ENCODE measurements at regions not wholly inside any gene's neighbourhood (a gene's known extent, or its start where the extent isn't known, plus 50 kb on each side); places are given as distances from the start of the nearest gene placed in this dataset.

DNA sequence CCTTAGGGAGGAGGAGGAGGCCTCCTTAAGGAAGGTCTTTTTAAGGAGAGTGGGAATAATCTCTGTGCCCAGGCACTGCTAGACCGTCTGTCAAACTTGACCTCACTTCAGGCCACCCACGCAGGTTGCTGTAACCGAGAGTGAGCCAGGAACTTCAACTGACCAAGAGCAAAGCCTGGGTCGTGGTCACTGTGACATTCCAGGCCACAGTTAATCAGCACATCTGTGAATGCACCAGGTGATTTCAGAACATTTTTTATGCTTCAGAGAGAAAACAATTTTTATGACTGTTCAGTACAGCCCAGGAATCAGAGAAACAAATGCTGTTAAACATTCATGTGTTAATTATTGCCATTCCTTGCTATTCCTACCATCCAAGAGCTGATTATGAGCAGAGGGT lies 226.6 kb upstream of the ASIC2 start:
- no peaks in the 10 kb centered on the region for H3K9me3 Mint-ChIP-seq

DNA sequence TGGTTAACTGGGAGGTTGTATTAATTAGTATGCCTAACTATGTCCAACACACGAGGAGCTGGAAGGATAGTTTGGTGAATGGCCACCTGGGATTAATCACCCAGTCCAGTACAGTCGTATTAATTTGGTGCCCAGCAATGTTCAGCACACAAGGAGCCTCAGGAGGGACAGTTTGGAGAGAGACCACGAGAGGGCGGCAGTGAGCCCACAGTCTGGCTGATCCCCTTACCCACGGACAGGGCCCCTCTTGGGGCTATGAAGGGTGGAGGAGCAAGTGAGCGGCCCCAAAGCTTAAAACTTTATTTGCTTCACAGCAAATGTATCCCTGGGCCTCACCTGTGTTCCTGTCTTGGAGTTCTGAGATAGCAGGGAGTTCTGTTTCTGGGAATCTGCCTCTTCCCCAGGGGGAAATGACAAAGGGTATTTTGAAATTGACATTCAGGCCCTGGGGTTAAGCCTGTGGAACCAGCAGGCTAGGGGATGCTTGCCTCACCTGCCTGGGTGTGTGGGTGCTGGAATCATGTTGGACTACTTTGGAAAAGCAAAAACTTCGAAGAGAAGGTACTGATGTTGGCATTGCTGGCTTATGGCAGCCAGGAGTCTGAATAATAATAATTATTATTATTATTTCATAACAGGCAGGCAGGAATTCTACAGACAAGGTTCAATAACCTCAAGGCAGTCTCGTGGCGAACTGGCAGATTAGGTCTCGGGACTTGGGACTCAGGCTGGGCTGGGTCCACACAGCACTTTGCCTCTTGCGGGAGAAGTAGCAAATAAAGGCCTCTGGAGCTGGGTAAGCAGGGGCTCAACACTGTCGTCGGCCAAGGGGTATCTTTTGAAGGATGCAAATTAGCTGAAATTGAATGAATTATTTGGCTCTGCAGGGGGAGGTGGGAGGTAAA lies 227.6 kb upstream of the ASIC2 start:
- H3K4me3 Mint-ChIP-seq, result no peak overlapping the region
- no peak for DNase-seq
- no peaks in the 10 kb centered on the region for H3K36me3 Mint-ChIP-seq
- H3K27ac Mint-ChIP-seq, result no peak overlapping the region
- H3K4me1 Mint-ChIP-seq, result no peaks in the 10 kb centered on the region
- H3K27me3 Mint-ChIP-seq (ENCODE audit: low read depth in 3 of 3), result peaks cover 3 to 18% (median 12%) of the 10 kb centered on the region in 3 donors
- no peaks in the 10 kb centered on the region for H3K9me3 Mint-ChIP-seq

More for the DNA sequence above, 226.6 kb upstream of the ASIC2 start:
- peaks cover 3 to 14% (median 9%) of the 10 kb centered on the region in 3 donors for H3K27me3 Mint-ChIP-seq (ENCODE audit: low read depth in 3 of 3)
- H3K4me3 Mint-ChIP-seq, result no peak overlapping the region
- no peaks in the 10 kb centered on the region for H3K4me1 Mint-ChIP-seq
- H3K36me3 Mint-ChIP-seq, result no peaks in the 10 kb centered on the region
- H3K27ac Mint-ChIP-seq, result no peak overlapping the region
- DNase-seq, result no peak

GRCh38 chr17:33521784-33522183 lies 228.7 kb upstream of the ASIC2 start:
- Mint-ChIP-seq H3K27me3 (ENCODE audit: low read depth in 3 of 3) (peaks cover 1 to 15% (median 12%) of the 10 kb centered on the region in 3 donors), H3K36me3 (no peaks in the 10 kb centered on the region), H3K4me3 (no peak overlapping the region), H3K27ac (no peak overlapping the region), H3K4me1 (no peaks in the 10 kb centered on the region), H3K9me3 (peaks cover 0 to under 1% (median 0%) of the 10 kb centered on the region in 6 donors)
- DNase-seq, result no peak

- Mint-ChIP-seq H3K27ac (no peak overlapping the region), H3K4me3 (no peak overlapping the region), H3K9me3 (peaks cover 0 to 8% (median 4%) of the 10 kb centered on the region in 6 donors), H3K27me3 (ENCODE audit: low read depth in 3 of 3) (peaks cover 1 to 13% (median 12%) of the 10 kb centered on the region in 3 donors), H3K36me3 (no peaks in the 10 kb centered on the region), H3K4me1 (no peaks in the 10 kb centered on the region)
- DNase-seq, result no peak
Measured at GRCh38 chr17:33522623-33523022, 229.5 kb upstream of the ASIC2 start.

DNA sequence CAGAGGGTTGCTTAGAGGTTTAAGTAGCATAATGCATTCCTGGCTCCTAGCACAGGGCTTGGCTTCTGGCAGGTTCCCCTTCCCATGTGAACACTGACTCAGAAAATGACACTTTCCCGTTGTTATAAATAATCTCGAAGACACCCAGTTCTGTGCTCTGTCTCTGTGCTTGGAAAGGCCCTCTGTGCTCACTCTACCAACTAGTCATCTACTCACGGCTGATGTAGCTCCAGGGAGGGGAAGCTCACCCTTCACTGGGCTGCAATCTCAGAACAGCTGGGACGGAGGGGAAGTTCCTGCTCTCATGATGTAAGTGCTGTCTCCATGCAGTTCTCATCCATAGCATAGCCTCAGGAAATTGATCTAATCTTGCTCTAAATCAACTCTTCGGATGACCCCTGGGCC lies 230.5 kb upstream of the ASIC2 start:
- Mint-ChIP-seq H3K4me3 (no peak overlapping the region), H3K9me3 (peaks cover 0 to 11% (median 4%) of the 10 kb centered on the region in 6 donors), H3K36me3 (no peaks in the 10 kb centered on the region), H3K27ac (no peak overlapping the region), H3K4me1 (no peaks in the 10 kb centered on the region), H3K27me3 (ENCODE audit: low read depth in 3 of 3) (peaks cover 1 to 14% (median 13%) of the 10 kb centered on the region in 3 donors)
- no peak for DNase-seq

DNA sequence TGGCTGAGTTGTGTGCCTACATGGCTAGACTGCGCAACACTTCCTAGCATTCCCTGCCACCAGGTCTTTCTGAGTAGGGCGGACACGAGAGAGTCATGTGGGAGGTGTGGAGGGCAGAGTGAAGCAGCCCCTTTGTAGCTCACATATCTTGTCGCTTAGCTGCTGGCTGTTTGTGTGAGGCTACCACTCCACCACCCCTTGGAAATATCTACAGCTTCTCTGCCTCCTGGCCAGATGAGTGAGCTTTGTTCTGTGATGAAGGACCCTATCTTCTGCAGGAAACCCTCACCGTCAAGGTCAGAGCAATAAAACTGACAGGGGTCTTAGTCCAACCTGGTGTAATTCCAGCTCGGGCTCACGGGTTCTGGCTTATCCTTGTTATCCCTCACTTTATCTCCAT lies 232.1 kb upstream of the ASIC2 start:
- Mint-ChIP-seq H3K36me3 (no peaks in the 10 kb centered on the region), H3K27ac (no peak overlapping the region), H3K9me3 (peaks cover 0 to 11% (median 4%) of the 10 kb centered on the region in 6 donors), H3K4me3 (no peak overlapping the region), H3K4me1 (no peaks in the 10 kb centered on the region), H3K27me3 (ENCODE audit: low read depth in 3 of 3) (peaks cover 7 to 14% (median 13%) of the 10 kb centered on the region in 3 donors)
- DNase-seq, result no peak

- H3K27ac Mint-ChIP-seq, result no peak overlapping the region
- DNase-seq, result no peak
- peaks cover 0 to 11% (median 4%) of the 10 kb centered on the region in 6 donors for H3K9me3 Mint-ChIP-seq
- no peaks in the 10 kb centered on the region for H3K4me1 Mint-ChIP-seq
- H3K4me3 Mint-ChIP-seq, result no peak overlapping the region
- H3K36me3 Mint-ChIP-seq, result no peaks in the 10 kb centered on the region
- peaks cover 7 to 14% (median 13%) of the 10 kb centered on the region in 3 donors for H3K27me3 Mint-ChIP-seq (ENCODE audit: low read depth in 3 of 3)
Measured at GRCh38 chr17:33526717-33527116, 233.6 kb upstream of the ASIC2 start.

DNA sequence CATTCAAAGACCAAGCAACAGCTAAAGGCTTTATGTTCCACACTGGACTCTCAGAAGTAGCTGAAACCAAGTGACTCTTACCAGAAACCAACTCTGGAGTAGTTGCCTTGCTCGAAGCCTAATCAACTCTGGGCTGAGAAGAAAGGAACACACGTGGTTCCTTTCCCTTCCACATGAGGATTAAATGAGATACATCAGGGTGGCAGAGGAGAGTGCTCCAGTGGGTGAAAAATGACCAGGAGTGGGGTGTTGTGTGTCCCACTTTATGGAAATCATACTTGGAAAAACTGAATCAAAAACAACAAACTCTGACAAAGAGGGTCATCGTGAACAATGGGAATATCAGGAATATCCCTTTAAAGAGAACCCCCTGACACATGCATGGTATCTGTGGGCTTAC lies 234.2 kb upstream of the ASIC2 start:
- Mint-ChIP-seq H3K27ac (no peak overlapping the region), H3K36me3 (no peaks in the 10 kb centered on the region), H3K27me3 (ENCODE audit: low read depth in 3 of 3) (peaks cover 7 to 14% (median 13%) of the 10 kb centered on the region in 3 donors), H3K9me3 (peaks cover 0 to 11% (median 4%) of the 10 kb centered on the region in 6 donors), H3K4me3 (no peak overlapping the region), H3K4me1 (no peaks in the 10 kb centered on the region)
- no peak for DNase-seq

GRCh38 chr17:33528846-33529245 lies 235.8 kb upstream of the ASIC2 start:
- H3K4me1 Mint-ChIP-seq, result no peaks in the 10 kb centered on the region
- H3K27ac Mint-ChIP-seq, result no peak overlapping the region
- no peaks in the 10 kb centered on the region for H3K36me3 Mint-ChIP-seq
- no peak for DNase-seq
- peaks cover 6 to 16% (median 8%) of the 10 kb centered on the region in 3 donors for H3K27me3 Mint-ChIP-seq (ENCODE audit: low read depth in 3 of 3)
- no peak overlapping the region for H3K4me3 Mint-ChIP-seq
- peaks cover 0 to 11% (median 4%) of the 10 kb centered on the region in 6 donors for H3K9me3 Mint-ChIP-seq

- Mint-ChIP-seq H3K36me3 (no peaks in the 10 kb centered on the region), H3K27ac (no peak overlapping the region), H3K4me3 (no peak overlapping the region), H3K27me3 (ENCODE audit: low read depth in 3 of 3) (peaks cover 3 to 15% (median 5%) of the 10 kb centered on the region in 3 donors), H3K9me3 (peaks cover 0 to 11% (median 4%) of the 10 kb centered on the region in 6 donors), H3K4me1 (no peaks in the 10 kb centered on the region)
- no peak for DNase-seq
Measured at GRCh38 chr17:33529816-33530215, 236.7 kb upstream of the ASIC2 start.

DNA sequence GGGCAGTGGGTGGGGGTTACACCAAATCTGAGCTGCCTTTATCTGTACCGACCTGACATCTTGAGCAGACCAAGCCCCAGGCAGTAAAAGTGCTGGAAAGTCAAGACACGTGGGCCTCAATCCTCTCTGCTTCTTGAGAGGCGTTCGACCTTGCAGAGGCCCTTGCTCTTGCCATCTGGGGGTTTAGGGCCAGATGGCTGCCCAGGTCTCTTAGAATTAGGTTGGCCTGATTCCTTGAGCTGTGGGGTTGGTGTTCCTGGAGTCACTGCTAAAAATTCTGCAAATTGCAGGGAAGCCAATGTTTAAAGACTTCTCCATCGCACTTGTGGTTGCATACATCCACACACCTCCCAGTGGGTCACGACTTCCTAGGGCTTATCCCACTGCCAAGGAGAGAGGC lies 238.2 kb upstream of the ASIC2 start:
- Mint-ChIP-seq H3K27ac (no peak overlapping the region), H3K9me3 (peaks cover 0 to 11% (median 4%) of the 10 kb centered on the region in 6 donors), H3K27me3 (ENCODE audit: low read depth in 3 of 3) (peaks cover 0 to 15% (median 5%) of the 10 kb centered on the region in 3 donors), H3K4me3 (no peak overlapping the region), H3K4me1 (no peaks in the 10 kb centered on the region), H3K36me3 (no peaks in the 10 kb centered on the region)
- DNase-seq, result no peak

- peaks cover 0 to 8% (median 6%) of the 10 kb centered on the region in 3 donors for H3K27me3 Mint-ChIP-seq (ENCODE audit: low read depth in 3 of 3)
- DNase-seq, result no peak
- no peaks in the 10 kb centered on the region for H3K9me3 Mint-ChIP-seq
- no peaks in the 10 kb centered on the region for H3K4me1 Mint-ChIP-seq
- H3K36me3 Mint-ChIP-seq, result no peaks in the 10 kb centered on the region
- H3K27ac Mint-ChIP-seq, result no peak overlapping the region
- H3K4me3 Mint-ChIP-seq, result no peak overlapping the region
Measured at GRCh38 chr17:33534087-33534486, 241.0 kb upstream of the ASIC2 start.

DNA sequence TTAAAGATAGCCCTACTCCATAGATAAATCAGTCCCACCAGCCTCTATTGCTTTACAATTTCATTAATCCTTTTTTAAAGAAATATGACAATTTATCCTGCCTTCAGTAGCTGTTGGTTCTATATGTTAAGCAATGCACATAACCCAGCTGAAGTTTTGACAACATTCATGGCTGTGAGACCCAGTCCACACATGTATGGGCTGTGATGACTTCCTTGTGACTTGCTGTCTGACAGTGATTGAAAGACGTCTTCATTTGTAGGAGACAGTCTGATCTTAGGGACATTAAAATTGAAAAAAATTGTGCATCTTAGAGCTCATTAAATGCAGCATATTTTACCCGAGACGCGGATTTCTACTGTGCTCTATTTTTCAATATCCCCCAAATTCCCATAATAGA lies 252.0 kb upstream of the ASIC2 start:
- peaks cover 0 to 2% (median 0%) of the 10 kb centered on the region in 6 donors for H3K9me3 Mint-ChIP-seq
- no peaks in the 10 kb centered on the region for H3K36me3 Mint-ChIP-seq
- H3K27ac Mint-ChIP-seq, result no peak overlapping the region
- no peak overlapping the region for H3K4me3 Mint-ChIP-seq
- DNase-seq, result no peak
- H3K4me1 Mint-ChIP-seq, result no peaks in the 10 kb centered on the region
- peaks cover 0 to 10% (median 3%) of the 10 kb centered on the region in 3 donors for H3K27me3 Mint-ChIP-seq (ENCODE audit: low read depth in 3 of 3)

- Mint-ChIP-seq H3K27me3 (ENCODE audit: low read depth in 3 of 3) (peaks cover 0 to 7% (median 3%) of the 10 kb centered on the region in 3 donors), H3K36me3 (no peaks in the 10 kb centered on the region)
Measured at GRCh38 chr17:33550261-33550660, 257.2 kb upstream of the ASIC2 start.

More at GRCh38 chr17:33550261-33550660, 257.2 kb upstream of the ASIC2 start:
- Mint-ChIP-seq H3K4me1 (no peaks in the 10 kb centered on the region), H3K9me3 (peaks cover 0 to 2% (median 0%) of the 10 kb centered on the region in 6 donors), H3K27ac (no peak overlapping the region), H3K4me3 (no peak overlapping the region)
- DNase-seq, result no peak

Measured in immature natural killer cell (primary cell).